ENCODE measurements at regions not wholly inside any gene's neighbourhood (a gene's known extent, or its start where the extent isn't known, plus 50 kb on each side); places are given as distances from the start of the nearest gene placed in this dataset.

DNA sequence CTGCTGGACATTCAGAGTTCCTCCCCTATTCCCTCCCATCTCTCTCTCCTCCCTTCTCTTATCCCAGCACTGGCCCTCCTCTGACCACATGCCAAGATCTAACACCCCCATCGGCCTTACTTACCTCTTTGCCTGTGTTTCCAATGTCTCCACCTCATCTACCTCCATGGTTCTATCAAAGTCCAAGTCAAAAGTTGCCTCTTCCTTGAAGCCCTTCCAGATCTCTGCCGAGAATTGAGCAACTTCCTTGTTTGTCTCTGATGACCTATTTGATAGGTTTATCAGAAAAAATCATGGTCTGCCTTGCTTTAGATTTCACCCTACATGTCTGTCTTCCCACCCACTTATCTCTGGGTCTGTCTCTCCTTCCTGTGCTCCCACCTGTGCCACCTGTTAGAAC, 69.7 kb upstream of the ITGA11 start:
- H3K9me3 ChIP-seq (replicated peaks; ENCODE audit: low read length) = no peaks in the 10 kb centered on the region
- H3K4me3 ChIP-seq (ENCODE audit: low read length) = no peak overlapping the region
- H3K36me3 ChIP-seq (ENCODE audit: insufficient read depth, low read length) = no peaks in the 10 kb centered on the region
- H3K4me2 ChIP-seq (ENCODE audit: low read length) = no peak overlapping the region
- no peak overlapping the region for H3K9ac ChIP-seq (ENCODE audit: low read depth, low read length)
- peaks cover 18% of the 10 kb centered on the region for H3K4me1 ChIP-seq (ENCODE audit: control insufficient read depth, insufficient read depth, low read length)
- H3K27me3 ChIP-seq (ENCODE audit: control insufficient read depth, insufficient read depth, low read length) = peaks cover 11% of the 10 kb centered on the region

GRCh38 chr15:68502398-68502901, 70.5 kb upstream of the ITGA11 start:
- Histone ChIP-seq H3K9me3 (replicated peaks; ENCODE audit: low read length) (no peaks in the 10 kb centered on the region), H3K4me2 (ENCODE audit: low read length) (no peak overlapping the region), H3K4me3 (ENCODE audit: low read length) (no peak overlapping the region), H3K4me1 (ENCODE audit: control insufficient read depth, insufficient read depth, low read length) (peaks cover 18% of the 10 kb centered on the region), H3K27me3 (ENCODE audit: control insufficient read depth, insufficient read depth, low read length) (peaks cover 16% of the 10 kb centered on the region), H3K36me3 (ENCODE audit: insufficient read depth, low read length) (no peaks in the 10 kb centered on the region), H3K9ac (ENCODE audit: low read depth, low read length) (no peak overlapping the region)

GRCh38 chr15:68503213-68503612, 71.2 kb upstream of the ITGA11 start:
- peaks cover 18% of the 10 kb centered on the region for H3K4me1 ChIP-seq (ENCODE audit: control insufficient read depth, insufficient read depth, low read length)
- H3K9ac ChIP-seq (ENCODE audit: low read depth, low read length) = no peak overlapping the region
- H3K27me3 ChIP-seq (ENCODE audit: control insufficient read depth, insufficient read depth, low read length) = peaks cover 17% of the 10 kb centered on the region
- no peak overlapping the region for H3K4me2 ChIP-seq (ENCODE audit: low read length)
- H3K9me3 ChIP-seq (replicated peaks; ENCODE audit: low read length) = no peaks in the 10 kb centered on the region
- no peaks in the 10 kb centered on the region for H3K36me3 ChIP-seq (ENCODE audit: insufficient read depth, low read length)
- H3K4me3 ChIP-seq (ENCODE audit: low read length) = no peak overlapping the region

- Histone ChIP-seq H3K36me3 (ENCODE audit: insufficient read depth, low read length) (no peaks in the 10 kb centered on the region), H3K4me3 (ENCODE audit: low read length) (peak overlapping the region; percentile 25), H3K27me3 (ENCODE audit: control insufficient read depth, insufficient read depth, low read length) (peaks cover 25% of the 10 kb centered on the region), H3K4me2 (ENCODE audit: low read length) (peak overlapping the region; percentile 56), H3K9ac (ENCODE audit: low read depth, low read length) (peak overlapping the region; percentile 44), H3K4me1 (ENCODE audit: control insufficient read depth, insufficient read depth, low read length) (peaks cover 18% of the 10 kb centered on the region), H3K9me3 (replicated peaks; ENCODE audit: low read length) (no peaks in the 10 kb centered on the region)
Measured at GRCh38 chr15:68503791-68504680, 72.1 kb upstream of the ITGA11 start.

DNA sequence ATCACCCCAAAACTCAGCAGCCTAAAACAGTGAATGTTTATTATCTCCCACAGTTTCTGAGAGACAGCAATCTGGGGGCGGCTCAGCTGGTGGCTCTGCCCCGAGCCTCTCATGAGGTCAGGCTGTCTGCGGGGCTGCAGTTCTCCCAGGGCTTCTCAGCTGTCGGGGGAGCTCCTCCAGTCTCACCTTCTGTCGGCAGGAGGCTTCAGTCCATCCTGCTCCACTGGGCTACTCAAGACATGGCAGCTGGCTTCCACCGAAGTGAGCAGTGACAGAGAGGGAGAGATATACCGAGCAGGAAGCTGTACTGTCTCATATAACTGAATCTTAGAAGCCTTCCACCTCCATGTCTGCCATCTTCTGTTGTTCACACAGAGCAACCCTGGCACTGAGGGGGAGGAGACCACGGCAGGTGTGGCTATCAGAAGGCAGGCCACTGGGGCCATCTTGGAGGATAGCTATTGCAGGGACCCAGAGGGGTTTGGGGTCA, 72.8 kb upstream of the ITGA11 start:
- H3K9me3 ChIP-seq (replicated peaks; ENCODE audit: low read length) = no peaks in the 10 kb centered on the region
- no peaks in the 10 kb centered on the region for H3K36me3 ChIP-seq (ENCODE audit: insufficient read depth, low read length)
- peaks cover 18% of the 10 kb centered on the region for H3K4me1 ChIP-seq (ENCODE audit: control insufficient read depth, insufficient read depth, low read length)
- peaks cover 30% of the 10 kb centered on the region for H3K27me3 ChIP-seq (ENCODE audit: control insufficient read depth, insufficient read depth, low read length)
- peak overlapping the region; percentile 44 for H3K9ac ChIP-seq (ENCODE audit: low read depth, low read length)
- H3K4me3 ChIP-seq (ENCODE audit: low read length) = peak overlapping the region; percentile 25
- H3K4me2 ChIP-seq (ENCODE audit: low read length) = peak overlapping the region; percentile 56

GRCh38 chr15:68506071-68506470, 72.7 kb upstream of the CORO2B start:
- H3K27me3 ChIP-seq (ENCODE audit: control insufficient read depth, insufficient read depth, low read length) = peaks cover 30% of the 10 kb centered on the region
- no peak overlapping the region for H3K4me3 ChIP-seq (ENCODE audit: low read length)
- no peak overlapping the region for H3K4me2 ChIP-seq (ENCODE audit: low read length)
- peaks cover 16% of the 10 kb centered on the region for H3K4me1 ChIP-seq (ENCODE audit: control insufficient read depth, insufficient read depth, low read length)
- H3K36me3 ChIP-seq (ENCODE audit: insufficient read depth, low read length) = no peaks in the 10 kb centered on the region
- H3K9ac ChIP-seq (ENCODE audit: low read depth, low read length) = no peak overlapping the region
- no peaks in the 10 kb centered on the region for H3K9me3 ChIP-seq (replicated peaks; ENCODE audit: low read length)

DNA sequence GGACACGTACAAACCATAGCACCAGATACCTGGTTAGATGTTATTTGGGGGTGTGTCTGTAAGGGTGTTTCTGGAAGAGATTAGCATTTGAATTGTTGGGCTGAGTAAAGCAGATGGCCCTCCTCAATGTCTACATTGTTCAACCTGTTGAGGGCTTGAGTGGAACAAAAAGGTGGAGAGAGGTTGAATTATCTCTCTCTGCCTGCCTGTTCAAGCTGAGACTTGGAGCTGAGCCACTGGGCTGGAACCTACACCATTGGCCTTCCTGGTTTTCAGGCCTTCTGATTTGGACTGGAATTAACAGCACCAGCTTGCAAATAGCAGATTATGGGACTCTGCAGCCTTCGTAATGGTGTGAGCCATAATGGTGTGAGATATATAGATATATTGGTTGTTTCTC, 71.3 kb upstream of the CORO2B start:
- Histone ChIP-seq H3K27me3 (ENCODE audit: control insufficient read depth, insufficient read depth, low read length) (peaks cover 25% of the 10 kb centered on the region), H3K36me3 (ENCODE audit: insufficient read depth, low read length) (no peaks in the 10 kb centered on the region), H3K4me1 (ENCODE audit: control insufficient read depth, insufficient read depth, low read length) (peaks cover 26% of the 10 kb centered on the region)

DNA sequence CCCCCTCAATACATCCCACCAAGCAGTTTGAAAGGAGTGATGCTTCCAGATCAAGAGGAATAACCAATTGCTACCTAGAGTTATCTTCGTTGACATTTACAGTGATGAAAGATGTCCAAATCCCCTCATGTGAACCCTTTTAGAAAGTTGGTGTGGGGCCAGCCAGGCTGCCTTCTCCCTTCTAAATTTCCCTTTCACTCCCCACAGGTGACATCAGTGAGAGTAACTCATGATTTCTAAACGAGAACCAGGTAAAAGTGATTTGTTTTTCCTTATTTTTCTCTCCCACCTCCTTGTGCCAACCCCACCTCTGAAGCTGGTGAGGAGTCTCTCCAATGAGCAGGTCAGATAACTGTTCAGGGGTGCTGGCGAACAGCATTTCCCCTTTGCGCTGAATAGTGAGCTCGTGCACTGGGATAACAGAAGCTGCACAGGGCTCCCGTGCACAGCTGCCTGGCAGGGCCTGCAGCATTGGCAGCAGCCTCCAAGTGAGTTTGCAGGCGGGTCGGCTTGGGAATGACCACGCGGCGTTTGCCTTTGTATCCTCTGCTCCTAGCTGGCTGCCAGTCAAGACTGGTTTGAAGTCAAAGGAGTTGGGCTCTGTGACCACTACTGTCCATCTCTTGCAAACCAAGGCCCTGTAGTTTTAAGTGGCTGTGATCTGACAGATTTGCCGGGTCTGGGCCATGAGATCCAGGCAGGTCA, 70.2 kb upstream of the CORO2B start:
- Histone ChIP-seq H3K4me2 (ENCODE audit: low read length) (no peak overlapping the region), H3K9ac (ENCODE audit: low read depth, low read length) (no peak overlapping the region)

More for the DNA sequence above, 71.3 kb upstream of the CORO2B start:
- Histone ChIP-seq H3K4me2 (ENCODE audit: low read length) (no peak overlapping the region), H3K9me3 (replicated peaks; ENCODE audit: low read length) (no peaks in the 10 kb centered on the region), H3K4me3 (ENCODE audit: low read length) (no peak overlapping the region), H3K9ac (ENCODE audit: low read depth, low read length) (no peak overlapping the region)

DNA sequence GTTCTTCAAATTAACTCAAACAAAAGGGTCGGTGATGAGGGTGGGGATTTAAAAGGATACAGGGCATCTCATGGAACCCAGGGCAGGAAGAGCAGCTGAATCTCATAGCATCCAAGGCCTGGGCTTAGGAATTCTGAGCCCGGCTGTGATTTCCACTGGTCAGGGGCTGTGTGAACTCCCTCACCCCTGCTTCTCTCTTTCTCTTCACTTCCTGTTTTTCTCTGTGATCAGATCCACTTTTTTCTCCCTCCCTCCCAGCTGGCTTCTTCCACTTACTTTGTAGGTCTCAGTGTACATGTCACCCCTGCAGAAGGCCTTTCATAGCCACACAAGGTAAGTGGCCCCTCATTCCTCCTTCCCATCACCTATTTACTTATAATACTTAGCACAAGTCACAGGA, 68.2 kb upstream of the CORO2B start:
- H3K36me3 ChIP-seq (ENCODE audit: insufficient read depth, low read length) = no peaks in the 10 kb centered on the region
- no peak overlapping the region for H3K4me2 ChIP-seq (ENCODE audit: low read length)
- no peak overlapping the region for H3K9ac ChIP-seq (ENCODE audit: low read depth, low read length)
- H3K27me3 ChIP-seq (ENCODE audit: control insufficient read depth, insufficient read depth, low read length) = peaks cover 35% of the 10 kb centered on the region
- H3K4me1 ChIP-seq (ENCODE audit: control insufficient read depth, insufficient read depth, low read length) = peaks cover 13% of the 10 kb centered on the region
- H3K4me3 ChIP-seq (ENCODE audit: low read length) = no peak overlapping the region
- H3K9me3 ChIP-seq (replicated peaks; ENCODE audit: low read length) = no peaks in the 10 kb centered on the region

More for the DNA sequence above, 70.2 kb upstream of the CORO2B start:
- no peaks in the 10 kb centered on the region for H3K36me3 ChIP-seq (ENCODE audit: insufficient read depth, low read length)
- H3K27me3 ChIP-seq (ENCODE audit: control insufficient read depth, insufficient read depth, low read length) = peaks cover 25% of the 10 kb centered on the region
- H3K4me3 ChIP-seq (ENCODE audit: low read length) = no peak overlapping the region
- peaks cover 26% of the 10 kb centered on the region for H3K4me1 ChIP-seq (ENCODE audit: control insufficient read depth, insufficient read depth, low read length)
- no peaks in the 10 kb centered on the region for H3K9me3 ChIP-seq (replicated peaks; ENCODE audit: low read length)

DNA sequence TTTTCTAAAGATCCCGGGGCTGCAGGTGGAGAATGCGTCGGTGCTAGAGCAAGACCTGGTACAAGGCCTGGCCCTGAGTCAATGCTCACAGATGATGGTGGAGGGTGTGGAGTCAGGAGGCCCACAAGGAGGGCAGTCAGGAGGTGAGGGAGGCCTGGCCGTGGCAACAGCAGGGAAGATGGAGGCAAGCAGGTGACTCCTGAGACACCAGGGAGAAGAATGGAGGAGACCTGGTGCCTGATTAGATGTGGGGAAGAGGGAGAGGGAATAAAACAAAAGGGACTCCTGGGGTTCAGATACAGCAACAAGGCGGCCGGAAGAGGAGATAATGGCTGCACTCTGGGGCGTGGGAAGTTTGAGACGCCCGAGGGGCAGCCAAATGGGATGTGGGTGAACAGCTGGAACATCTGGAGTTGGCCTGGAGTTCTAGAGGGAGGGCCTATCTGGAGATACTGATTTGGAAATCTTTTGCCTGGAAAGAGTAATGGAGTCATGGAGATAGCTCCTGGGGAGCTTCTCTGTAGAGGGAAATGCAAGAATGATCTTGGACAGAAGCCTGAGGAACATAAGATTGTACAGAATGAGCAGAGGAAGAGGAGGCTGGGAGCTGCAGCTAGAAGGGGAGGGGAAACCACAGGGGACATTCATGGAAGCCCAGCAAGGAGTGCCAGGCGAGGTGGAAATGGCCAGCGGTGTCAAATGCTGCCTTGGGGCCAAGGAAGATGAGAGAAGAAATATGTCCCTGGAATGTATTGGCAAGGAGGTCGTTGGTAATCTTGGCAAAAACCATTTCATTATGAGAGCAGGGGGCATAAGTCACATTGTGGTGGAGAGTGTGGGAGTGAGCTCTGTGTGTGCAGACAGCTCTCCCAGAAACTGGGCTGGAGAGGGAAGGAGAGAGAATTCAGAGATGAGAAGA, 67.5 kb upstream of the CORO2B start:
- Histone ChIP-seq H3K4me3 (ENCODE audit: low read length) (no peak overlapping the region), H3K36me3 (ENCODE audit: insufficient read depth, low read length) (no peaks in the 10 kb centered on the region), H3K9ac (ENCODE audit: low read depth, low read length) (no peak overlapping the region), H3K9me3 (replicated peaks; ENCODE audit: low read length) (no peaks in the 10 kb centered on the region), H3K4me2 (ENCODE audit: low read length) (no peak overlapping the region), H3K27me3 (ENCODE audit: control insufficient read depth, insufficient read depth, low read length) (peaks cover 42% of the 10 kb centered on the region), H3K4me1 (ENCODE audit: control insufficient read depth, insufficient read depth, low read length) (peaks cover 13% of the 10 kb centered on the region)

- no peaks in the 10 kb centered on the region for H3K9me3 ChIP-seq (replicated peaks; ENCODE audit: low read length)
- H3K4me2 ChIP-seq (ENCODE audit: low read length) = no peak overlapping the region
- H3K4me1 ChIP-seq (ENCODE audit: control insufficient read depth, insufficient read depth, low read length) = peaks cover 13% of the 10 kb centered on the region
- no peaks in the 10 kb centered on the region for H3K36me3 ChIP-seq (ENCODE audit: insufficient read depth, low read length)
- H3K9ac ChIP-seq (ENCODE audit: low read depth, low read length) = no peak overlapping the region
- H3K27me3 ChIP-seq (ENCODE audit: control insufficient read depth, insufficient read depth, low read length) = peaks cover 48% of the 10 kb centered on the region
- H3K4me3 ChIP-seq (ENCODE audit: low read length) = no peak overlapping the region
Measured at GRCh38 chr15:68512052-68512451, 66.7 kb upstream of the CORO2B start.

Data from skeletal muscle satellite cell (primary cell).